ENCODE measurements at regions not wholly inside any gene's neighbourhood (a gene's known extent, or its start where the extent isn't known, plus 50 kb on each side); places are given as distances from the start of the nearest gene placed in this dataset.

GRCh38 chr21:15247613-15248012, 182.8 kb upstream of the NRIP1 start:
- H3K36me3 ChIP-seq, result no peaks in the 10 kb centered on the region
- no peaks in the 10 kb centered on the region for H3K27me3 ChIP-seq
- no peak overlapping the region for H3K27ac ChIP-seq
- H3K4me3 ChIP-seq, result no peak overlapping the region
- intact Hi-C loops (cut with DNase I), result no loop called here
- no peaks in the 10 kb centered on the region for H3K4me1 ChIP-seq
- no peak for DNase-seq
- no peak overlapping the region for H3K9ac ChIP-seq (ENCODE audit: low read depth in 2 of 2, low read length in 2 of 2)
- TF ChIP-seq CTCF (IDR thresholded peaks at IDR 0.05), result no peak
- H3K9me3 ChIP-seq, result no peaks in the 10 kb centered on the region

- H3K4me1 ChIP-seq, result no peaks in the 10 kb centered on the region
- H3K36me3 ChIP-seq, result no peaks in the 10 kb centered on the region
- no peak for DNase-seq
- intact Hi-C loops (cut with DNase I), result no loop called here
- no peaks in the 10 kb centered on the region for H3K27me3 ChIP-seq
- H3K9ac ChIP-seq (ENCODE audit: low read depth in 2 of 2, low read length in 2 of 2), result no peak overlapping the region
- H3K4me3 ChIP-seq, result no peak overlapping the region
- no peak for TF ChIP-seq CTCF (IDR thresholded peaks at IDR 0.05)
- H3K9me3 ChIP-seq, result no peaks in the 10 kb centered on the region
- no peak overlapping the region for H3K27ac ChIP-seq
These were observed 184.6 kb upstream of the NRIP1 start for GRCh38 chr21:15249285-15249993.

DNA sequence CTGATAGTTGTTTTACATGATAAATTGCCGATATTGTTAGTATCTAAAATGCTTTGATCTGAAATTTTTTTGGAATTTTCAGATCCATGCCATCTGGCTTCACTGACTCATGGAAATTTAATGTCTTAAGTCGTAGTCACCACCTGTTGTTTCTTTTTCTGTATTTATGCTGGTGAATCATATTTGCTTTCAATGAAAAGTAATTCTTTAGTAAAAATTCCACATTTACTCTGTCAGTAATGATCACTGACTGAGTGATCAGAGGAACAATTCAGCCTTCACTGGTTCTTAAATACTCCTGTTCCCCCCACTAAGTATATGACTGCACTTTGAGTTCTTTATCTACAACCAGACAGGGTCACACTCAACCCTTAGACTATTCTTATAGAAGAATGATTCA, 185.6 kb upstream of the NRIP1 start:
- intact Hi-C loops (cut with DNase I), result no loop called here
- Histone ChIP-seq H3K4me1 (no peaks in the 10 kb centered on the region), H3K4me3 (no peak overlapping the region), H3K27ac (no peak overlapping the region), H3K36me3 (no peaks in the 10 kb centered on the region), H3K27me3 (no peaks in the 10 kb centered on the region), H3K9ac (ENCODE audit: low read depth in 2 of 2, low read length in 2 of 2) (no peak overlapping the region), H3K9me3 (no peaks in the 10 kb centered on the region)
- TF ChIP-seq CTCF (IDR thresholded peaks at IDR 0.05), result no peak
- no peak for DNase-seq

DNA sequence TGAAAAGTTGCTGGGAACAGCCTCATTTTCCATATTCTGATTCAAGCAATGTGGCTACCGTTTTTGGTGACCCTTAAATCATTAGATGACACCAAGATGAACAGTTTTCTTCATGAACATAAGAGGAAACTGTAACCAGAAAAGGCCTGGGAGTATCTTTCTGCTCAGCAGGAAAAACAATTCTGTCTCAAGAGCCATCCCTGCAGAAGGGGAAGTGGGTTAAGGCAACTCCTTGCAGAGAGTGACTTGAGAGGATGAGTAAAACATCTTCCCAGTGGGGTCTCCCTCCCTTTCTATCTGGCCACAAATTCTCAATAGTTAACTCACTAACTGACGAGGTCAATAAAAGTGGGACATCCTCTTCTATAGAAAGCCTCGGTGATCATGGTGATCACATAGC, 187.6 kb upstream of the NRIP1 start:
- H3K36me3 ChIP-seq, result no peaks in the 10 kb centered on the region
- no peaks in the 10 kb centered on the region for H3K4me1 ChIP-seq
- no peak for DNase-seq
- no peaks in the 10 kb centered on the region for H3K27me3 ChIP-seq
- no peak for TF ChIP-seq CTCF (IDR thresholded peaks at IDR 0.05)
- intact Hi-C loops (cut with DNase I), result no loop called here
- H3K4me3 ChIP-seq, result no peak overlapping the region
- H3K9ac ChIP-seq (ENCODE audit: low read depth in 2 of 2, low read length in 2 of 2), result no peak overlapping the region
- H3K9me3 ChIP-seq, result no peaks in the 10 kb centered on the region
- H3K27ac ChIP-seq, result no peak overlapping the region

DNA sequence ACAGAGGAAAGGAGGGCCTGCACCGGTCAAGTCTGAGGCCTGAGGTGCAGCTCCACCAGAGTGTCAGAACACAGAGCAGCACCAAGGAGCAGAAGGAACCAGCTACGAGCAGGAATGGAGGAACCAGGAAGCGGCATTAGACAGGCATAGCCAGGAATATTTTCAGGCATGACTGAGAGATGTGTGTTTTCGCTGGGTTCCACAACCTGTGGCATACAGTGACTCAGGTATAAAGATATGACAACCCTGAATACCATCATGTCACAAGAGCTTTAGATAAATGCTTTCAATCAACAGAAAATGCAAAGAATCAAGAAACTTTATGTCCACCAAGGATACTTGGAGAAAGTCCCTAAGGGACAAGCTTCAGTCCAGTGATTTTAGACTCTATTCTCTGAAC, 189.3 kb upstream of the NRIP1 start:
- Histone ChIP-seq H3K4me1 (no peaks in the 10 kb centered on the region), H3K27me3 (no peaks in the 10 kb centered on the region), H3K4me3 (no peak overlapping the region), H3K27ac (no peak overlapping the region), H3K9me3 (no peaks in the 10 kb centered on the region), H3K36me3 (no peaks in the 10 kb centered on the region), H3K9ac (ENCODE audit: low read depth in 2 of 2, low read length in 2 of 2) (no peak overlapping the region)
- no peak for TF ChIP-seq CTCF (IDR thresholded peaks at IDR 0.05)
- intact Hi-C loops (cut with DNase I), result no loop called here
- no peak for DNase-seq

Measured in colonic mucosa (tissue), 4 donors.